AG08395 (cell line): ENCODE measurements at regions not wholly inside any gene's neighbourhood (a gene's known extent, or its start where the extent isn't known, plus 50 kb on each side); places are given as distances from the start of the nearest gene placed in this dataset.
A peak's percentile ranks its signal among the peaks of the same experiment; 100 is the strongest.
"Not testable (repeated sequence)": the region's sequence is repeated elsewhere in the genome, so short reads cannot be mapped to it uniquely, and the experiment has no call there.

ENCODE experiments used
- DNase-seq: peaks from one replicate; pipeline ENCODE4 v3.0.0; 2012; ENCODE audit warnings: mixed read lengths, low spot score

GRCh38 chr7:115210552-115210951, 288.7 kb downstream of the MDFIC start:
- DNase-seq, result no peak

GRCh38 chr7:115208710-115209560, 287.0 kb downstream of the MDFIC start:
- no peak for DNase-seq

- DNase-seq, result not testable (repeated sequence)
Observed at GRCh38 chr7:115206374-115206773, 284.5 kb downstream of the MDFIC start.

GRCh38 chr7:115198143-115198542, 276.2 kb downstream of the MDFIC start:
- DNase-seq, result no peak

- DNase-seq, result no peak
Observed at GRCh38 chr7:115195208-115195607, 273.3 kb downstream of the MDFIC start.

GRCh38 chr7:115191526-115191925, 269.6 kb downstream of the MDFIC start:
- no peak for DNase-seq

GRCh38 chr7:115183431-115184057, 261.6 kb downstream of the MDFIC start:
- no peak for DNase-seq

- no peak for DNase-seq
Observed at GRCh38 chr7:115178835-115179234, 256.9 kb downstream of the MDFIC start.

GRCh38 chr7:115177823-115178222, 255.9 kb downstream of the MDFIC start:
- no peak for DNase-seq

GRCh38 chr7:115177103-115177502, 255.2 kb downstream of the MDFIC start:
- DNase-seq, result no peak

- DNase-seq, result not testable (repeated sequence)
Observed at GRCh38 chr7:115172397-115172796, 250.5 kb downstream of the MDFIC start.

GRCh38 chr7:115153769-115154477, 232.0 kb downstream of the MDFIC start:
- no peak for DNase-seq

GRCh38 chr7:115153176-115153575, 231.3 kb downstream of the MDFIC start:
- DNase-seq, result no peak

GRCh38 chr7:115146148-115146547, 224.3 kb downstream of the MDFIC start:
- no peak for DNase-seq

- DNase-seq, result peak; percentile 40
Observed at GRCh38 chr7:115145512-115145911, 223.6 kb downstream of the MDFIC start.

GRCh38 chr7:115137816-115138215, 215.9 kb downstream of the MDFIC start:
- no peak for DNase-seq

GRCh38 chr7:115136796-115137443, 215.0 kb downstream of the MDFIC start:
- no peak for DNase-seq

- no peak for DNase-seq
Observed at GRCh38 chr7:115135769-115136410, 214.0 kb downstream of the MDFIC start.

- no peak for DNase-seq
Observed at GRCh38 chr7:115135146-115135545, 213.3 kb downstream of the MDFIC start.

GRCh38 chr7:115133248-115133647, 211.4 kb downstream of the MDFIC start:
- DNase-seq, result no peak

GRCh38 chr7:115132096-115132495, 210.2 kb downstream of the MDFIC start:
- DNase-seq, result no peak

- DNase-seq, result no peak
Observed at GRCh38 chr7:115128154-115128553, 206.3 kb downstream of the MDFIC start.
